Thymus (tissue), 11 donors: ENCODE measurements at regions not wholly inside any gene's neighbourhood (a gene's known extent, or its start where the extent isn't known, plus 50 kb on each side); places are given as distances from the start of the nearest gene placed in this dataset.

ENCODE experiments used
- DNase-seq, 9 donors: peaks; one replicate each; pipeline ENCODE4 v3.0.0-alpha.2; 2013; ENCODE audit warnings: low spot score in 9 of 9, low read depth in 6 of 9, missing footprints in 1 of 9
- H3K27ac ChIP-seq, 2 donors: one replicate each; pipeline ENCODE4 v1.5.1; 2013; ENCODE audit warnings: control low read depth in 1 of 2, low read depth in 1 of 2, low read length in 1 of 2, mild to moderate bottlenecking in 1 of 2, moderate library complexity in 1 of 2
- H3K27me3 ChIP-seq, 2 donors: one replicate each; pipeline ENCODE4 v1.5.1; 2013; ENCODE audit warnings: low read length in 1 of 2; ENCODE audit not compliant: control insufficient read depth in 2 of 2, insufficient read depth in 1 of 2
- H3K36me3 ChIP-seq, 2 donors: one replicate each; pipeline ENCODE4 v1.5.1; 2013; ENCODE audit warnings: low read length in 1 of 2, mild to moderate bottlenecking in 1 of 2, moderate library complexity in 1 of 2; ENCODE audit not compliant: control insufficient read depth in 2 of 2, insufficient read depth in 2 of 2
- H3K4me1 ChIP-seq, 2 donors: one replicate each; pipeline ENCODE4 v1.5.1; 2013; ENCODE audit warnings: low read length in 2 of 2; ENCODE audit not compliant: control insufficient read depth in 2 of 2, insufficient read depth in 2 of 2
- H3K4me3 ChIP-seq, 2 donors: one replicate each; pipeline ENCODE4 v1.5.1; 2013; ENCODE audit warnings: low read length in 2 of 2, control low read depth in 1 of 2, mild to moderate bottlenecking in 1 of 2
- H3K9me3 ChIP-seq, 2 donors: one replicate each; pipeline ENCODE4 v1.5.1; 2013; ENCODE audit warnings: low read length in 1 of 2, mild to moderate bottlenecking in 1 of 2; ENCODE audit not compliant: control insufficient read depth in 2 of 2, insufficient read depth in 1 of 2
- WGBS: extraction: QIAGEN DNeasy Blood & Tissue Kit; methylation state at CpG from one replicate; pipeline ENCODE4 v1.1.7; 2013; 5-methylcytosine and 5-hydroxymethylcytosine counted together
- donor health status: healthy.

- Histone ChIP-seq H3K4me3 (no peak overlapping the region), H3K27ac (no peak overlapping the region), H3K27me3 (no peaks in the 10 kb centered on the region), H3K36me3 (no peaks in the 10 kb centered on the region), H3K9me3 (no peaks in the 10 kb centered on the region), H3K4me1 (no peaks in the 10 kb centered on the region)
- 95% methylated on average over 1 of the region's 1 CpG for WGBS
- DNase-seq, result no peak
These were observed 565.6 kb downstream of the LRFN5 start for GRCh38 chr14:42172304-42172703.

GRCh38 chr14:42163136-42163535, 556.5 kb downstream of the LRFN5 start:
- no peaks in the 10 kb centered on the region for H3K36me3 ChIP-seq
- WGBS, result 97% methylated on average over 2 of the region's 2 CpGs

GRCh38 chr14:42159138-42159537, 552.5 kb downstream of the LRFN5 start:
- 97% methylated on average over 2 of the region's 2 CpGs for WGBS

More at GRCh38 chr14:42163136-42163535, 556.5 kb downstream of the LRFN5 start:
- H3K9me3 ChIP-seq, result no peaks in the 10 kb centered on the region
- no peaks in the 10 kb centered on the region for H3K4me1 ChIP-seq
- no peak for DNase-seq
- no peak overlapping the region for H3K4me3 ChIP-seq
- H3K27me3 ChIP-seq, result no peaks in the 10 kb centered on the region
- H3K27ac ChIP-seq, result no peak overlapping the region

GRCh38 chr14:42149609-42150261, 543.1 kb downstream of the LRFN5 start:
- Histone ChIP-seq H3K9me3 (peaks cover 0 to 5% of the 10 kb centered on the region in 2 donors), H3K27ac (no peak overlapping the region), H3K36me3 (no peaks in the 10 kb centered on the region), H3K27me3 (no peaks in the 10 kb centered on the region), H3K4me3 (no peak overlapping the region), H3K4me1 (no peaks in the 10 kb centered on the region)
- WGBS, result 83% methylated on average over 1 of the region's 1 CpG
- no peak for DNase-seq

More at GRCh38 chr14:42159138-42159537, 552.5 kb downstream of the LRFN5 start:
- Histone ChIP-seq H3K36me3 (no peaks in the 10 kb centered on the region), H3K27me3 (no peaks in the 10 kb centered on the region), H3K27ac (no peak overlapping the region), H3K9me3 (peaks cover 0 to 5% of the 10 kb centered on the region in 2 donors), H3K4me3 (no peak overlapping the region), H3K4me1 (no peaks in the 10 kb centered on the region)
- DNase-seq, result no peak

GRCh38 chr14:42145766-42146165, 539.1 kb downstream of the LRFN5 start:
- Histone ChIP-seq H3K27me3 (no peaks in the 10 kb centered on the region), H3K4me1 (no peaks in the 10 kb centered on the region), H3K27ac (no peak overlapping the region), H3K36me3 (no peaks in the 10 kb centered on the region), H3K4me3 (no peak overlapping the region), H3K9me3 (peaks cover 0 to 2% of the 10 kb centered on the region in 2 donors)
- WGBS, result 80% methylated on average over 4 of the region's 4 CpGs
- no peak for DNase-seq

GRCh38 chr14:42143114-42143513, 536.4 kb downstream of the LRFN5 start:
- H3K4me3 ChIP-seq, result no peak overlapping the region
- H3K27me3 ChIP-seq, result no peaks in the 10 kb centered on the region
- peaks cover 0 to 2% of the 10 kb centered on the region in 2 donors for H3K9me3 ChIP-seq
- no peak overlapping the region for H3K27ac ChIP-seq
- 93% methylated on average over 2 of the region's 2 CpGs for WGBS
- no peaks in the 10 kb centered on the region for H3K36me3 ChIP-seq
- no peak for DNase-seq
- no peaks in the 10 kb centered on the region for H3K4me1 ChIP-seq

GRCh38 chr14:42141328-42141727, 534.7 kb downstream of the LRFN5 start:
- 95% methylated on average over 2 of the region's 2 CpGs for WGBS
- Histone ChIP-seq H3K4me1 (no peaks in the 10 kb centered on the region), H3K4me3 (no peak overlapping the region), H3K9me3 (peaks cover 0 to 2% of the 10 kb centered on the region in 2 donors), H3K27me3 (no peaks in the 10 kb centered on the region), H3K27ac (no peak overlapping the region), H3K36me3 (no peaks in the 10 kb centered on the region)
- no peak for DNase-seq

- Histone ChIP-seq H3K4me3 (no peak overlapping the region), H3K27ac (no peak overlapping the region), H3K4me1 (no peaks in the 10 kb centered on the region), H3K9me3 (peaks cover 0 to 2% of the 10 kb centered on the region in 2 donors), H3K36me3 (no peaks in the 10 kb centered on the region), H3K27me3 (no peaks in the 10 kb centered on the region)
- 98% methylated on average over 1 of the region's 1 CpG for WGBS
- no peak for DNase-seq
These were observed 534.2 kb downstream of the LRFN5 start for GRCh38 chr14:42140831-42141279.

- Histone ChIP-seq H3K9me3 (peaks cover 0 to 2% of the 10 kb centered on the region in 2 donors), H3K4me1 (no peaks in the 10 kb centered on the region), H3K27ac (no peak overlapping the region), H3K4me3 (no peak overlapping the region), H3K27me3 (no peaks in the 10 kb centered on the region), H3K36me3 (no peaks in the 10 kb centered on the region)
- WGBS, result 89% methylated on average over 3 of the region's 3 CpGs
- DNase-seq, result no peak
These were observed 533.3 kb downstream of the LRFN5 start for GRCh38 chr14:42140001-42140400.
